OCI-LY7 (cell line): ENCODE measurements at regions not wholly inside any gene's neighbourhood (a gene's known extent, or its start where the extent isn't known, plus 50 kb on each side); places are given as distances from the start of the nearest gene placed in this dataset.

ENCODE experiments used
- CTCF ChIP-seq: fragments of 200-600 bp; sonication (generic); conservative IDR thresholded peaks from 2 replicates; pipeline ENCODE4 v1.5.1; 2014; ENCODE audit warnings: mild to moderate bottlenecking, antibody characterized with exemption, low read length, moderate library complexity, mixed read lengths
- EZH2phosphoT487 ChIP-seq: fragments of 200-600 bp; sonication (generic); IDR thresholded peaks from 2 replicates; pipeline ENCODE4 v1.6.1; 2018; ENCODE audit warnings: low read depth, borderline replicate concordance, mild to moderate bottlenecking, mixed run types, antibody characterized with exemption, low read length, moderate library complexity, mixed read lengths

GRCh38 chr1:91161166-91161565, 139.3 kb upstream of the ZNF644 start:
- no peak for TF ChIP-seq CTCF
- TF ChIP-seq EZH2phosphoT487, result no peak
